HepG2 (cell line): ENCODE measurements at regions not wholly inside any gene's neighbourhood (a gene's known extent, or its start where the extent isn't known, plus 50 kb on each side); places are given as distances from the start of the nearest gene placed in this dataset.

Experiments
- ATAC-seq: fragments of 200-7000 bp; cut with Tn5 transposase; 3 replicates; pipeline ENCODE4 v1.9.1; 2020; ENCODE audit warnings: mild to moderate bottlenecking, moderate library complexity
- BruUV-seq: library from RNA; stranded (reverse); fragments of 400-500 nt; replicated peaks from 2 replicates; lab custom pipeline; 2021; lab: Mats Ljungman, UMichigan
- CTCF ChIA-PET: fragments of 300-600 bp; formaldehyde crosslinking; extraction: SDS; loops from one replicate; lab custom pipeline; 2021; ENCODE audit warnings: low total read pairs, inconsistent platforms, low intra/inter-chr PET ratio; lab: Yijun Ruan, JAX
- POLR2A ChIA-PET: fragments of 350-600 bp; sonication (Branson Sonifier 250); formaldehyde crosslinking; loops from one replicate; lab custom pipeline; 2020; ENCODE audit warnings: antibody characterized with exemption, inconsistent platforms; lab: Yijun Ruan, JAX
- DNase-seq: peaks from one replicate; pipeline ENCODE4 v3.0.0-alpha.2; 2015; ENCODE audit warnings: low spot score
- FAIRE-seq: peaks from 3 replicates; lab custom pipeline; 2011; peaks lifted over from hg19 to GRCh38; lab: Jason Lieb, UNC
- H2AFZ ChIP-seq: one replicate; pipeline ENCODE4 v1.6.1; 2011; ENCODE audit warnings: low read length, inconsistent platforms
- H3K27ac ChIP-seq: fragments of 300-600 bp; 3 replicates; pipeline ENCODE4 v1.8.0; 2011; ENCODE audit warnings: mixed run types, mild to moderate bottlenecking, mixed read lengths, low read length, inconsistent platforms; ENCODE audit not compliant: insufficient read depth; ENCODE audit errors: extremely low read length
- H3K27me3 ChIP-seq, 2 experiments: fragments of 200-600 bp in 1 of 2; 2 replicates in 1 of 2; 3 replicates in 1 of 2; pipeline versions ENCODE4 v1.6.0 to v1.8.0; 2011; ENCODE audit warnings: low read length in 2 of 2, mild to moderate bottlenecking in 2 of 2, moderate library complexity in 2 of 2, inconsistent platforms in 1 of 2; ENCODE audit not compliant: insufficient read depth in 2 of 2, control insufficient read depth in 1 of 2
- H3K36me3 ChIP-seq, 2 experiments: fragments of 200-600 bp in 1 of 2; replicated peaks in 1 of 2; 2 replicates in 1 of 2; 3 replicates in 1 of 2; pipeline versions ENCODE4 v1.5.1 to v1.8.0; 2011; ENCODE audit warnings: low read length in 2 of 2, inconsistent platforms in 1 of 2; ENCODE audit not compliant: insufficient read depth in 2 of 2, control insufficient read depth in 1 of 2
- H3K4me1 ChIP-seq: 2 replicates; pipeline ENCODE4 v1.5.1; 2012; ENCODE audit warnings: low read length, inconsistent platforms; ENCODE audit not compliant: insufficient read depth
- H3K4me2 ChIP-seq: 2 replicates; pipeline ENCODE4 v1.6.0; 2011; ENCODE audit warnings: low read depth, low read length, inconsistent platforms
- H3K4me3 ChIP-seq, 3 experiments: fragments of 200-600 bp in 1 of 3; sonication (generic), shearing (Covaris generic) in 1 of 3; replicated peaks in 1 of 3; 2 replicates each; pipeline ENCODE4 v1.5.1; 2011 to 2016; ENCODE audit warnings: low read length in 3 of 3, inconsistent platforms in 2 of 3, low read depth in 2 of 3, mild to moderate bottlenecking in 2 of 3, control low read depth in 1 of 3, mixed read lengths in 1 of 3; ENCODE audit not compliant: insufficient read depth in 1 of 3
- H3K79me2 ChIP-seq: one replicate; pipeline ENCODE4 v1.6.1; 2011; ENCODE audit warnings: low read length, inconsistent platforms; ENCODE audit not compliant: insufficient read depth
- H3K9ac ChIP-seq: 2 replicates; pipeline ENCODE4 v1.6.0; 2011; ENCODE audit warnings: mild to moderate bottlenecking, low read depth, low read length, inconsistent platforms; ENCODE audit not compliant: insufficient read depth
- H3K9me3 ChIP-seq: 2 replicates; pipeline ENCODE4 v1.5.1; 2012; ENCODE audit warnings: mild to moderate bottlenecking, low read length
- H4K20me1 ChIP-seq: 2 replicates; pipeline ENCODE4 v1.6.0; 2011; ENCODE audit warnings: inconsistent platforms, mild to moderate bottlenecking, low read length, moderate library complexity; ENCODE audit not compliant: insufficient read depth
- FOSL2 ChIP-seq: sonication (generic); formaldehyde crosslinking; IDR thresholded peaks from 2 replicates; pipeline ENCODE4 v1.4.0; 2020; ENCODE audit warnings: missing genetic modification reagents
- HDAC6 ChIP-seq: fragments of 200-600 bp; sonication (generic); IDR thresholded peaks from 2 replicates; pipeline ENCODE4 v1.7.0; 2017; ENCODE audit warnings: mild to moderate bottlenecking, antibody characterized with exemption, low read length, low read depth
- IRF2 ChIP-seq: IDR thresholded peaks from 2 replicates; pipeline ENCODE4 v1.6.1; 2018; ENCODE audit warnings: missing genetic modification reagents, missing compliant biosample characterization
- MLX ChIP-seq: IDR thresholded peaks from 2 replicates; pipeline ENCODE4 v1.6.1; 2016
- NKX3-1 ChIP-seq: sonication (generic); formaldehyde crosslinking; IDR thresholded peaks from 2 replicates; pipeline ENCODE4 v1.5.0; 2020; ENCODE audit warnings: missing genetic modification reagents
- RAD21 ChIP-seq: fragments of 450-650 bp; formaldehyde crosslinking; IDR thresholded peaks from 2 replicates; pipeline ENCODE4 v1.5.0; 2020; ENCODE audit warnings: mild to moderate bottlenecking
- ZMYM4 ChIP-seq: sonication (generic); formaldehyde crosslinking; IDR thresholded peaks from 2 replicates; pipeline ENCODE4 v1.8.1; 2023; ENCODE audit warnings: mild to moderate bottlenecking, missing genetic modification reagents
- ZNF468 ChIP-seq: sonication (generic); formaldehyde crosslinking; IDR thresholded peaks from 2 replicates; pipeline ENCODE4 v1.8.0; 2022; ENCODE audit warnings: mild to moderate bottlenecking, moderate library complexity, missing genetic modification reagents
- ZNF550 ChIP-seq: sonication (generic); formaldehyde crosslinking; IDR thresholded peaks from 2 replicates; pipeline ENCODE4 v1.4.0; 2020; ENCODE audit warnings: mild to moderate bottlenecking, missing genetic modification reagents, borderline replicate concordance
- WGBS: methylation state at CpG from one replicate; pipeline ENCODE4 v1.1.6; 2017; ENCODE audit warnings: low lambda C conversion rate; 5-methylcytosine and 5-hydroxymethylcytosine counted together
- in situ Hi-C: cut with HindIII; loops from 2 replicates; pipeline ENCODE4 v1.10.0; 2017; ENCODE audit warnings: low pct_unique_long_range_greater_than_20kb; ENCODE audit not compliant: extremely low pct_ligation_motif_present
- intact Hi-C: fragments of 100-400 bp; cut with micrococcal nuclease; formaldehyde crosslinking; loops from one replicate; pipeline ENCODE4 v1.10.0; 2022; ENCODE audit not compliant: unreplicated experiment
- TF ChIP-seq, protein P1 (sequence below): sonication (generic); formaldehyde crosslinking; IDR thresholded peaks from 2 replicates; pipeline ENCODE4 v1.9.0; 2022; ENCODE audit warnings: missing genetic modification reagents, mild to moderate bottlenecking, borderline replicate concordance

DNA sequence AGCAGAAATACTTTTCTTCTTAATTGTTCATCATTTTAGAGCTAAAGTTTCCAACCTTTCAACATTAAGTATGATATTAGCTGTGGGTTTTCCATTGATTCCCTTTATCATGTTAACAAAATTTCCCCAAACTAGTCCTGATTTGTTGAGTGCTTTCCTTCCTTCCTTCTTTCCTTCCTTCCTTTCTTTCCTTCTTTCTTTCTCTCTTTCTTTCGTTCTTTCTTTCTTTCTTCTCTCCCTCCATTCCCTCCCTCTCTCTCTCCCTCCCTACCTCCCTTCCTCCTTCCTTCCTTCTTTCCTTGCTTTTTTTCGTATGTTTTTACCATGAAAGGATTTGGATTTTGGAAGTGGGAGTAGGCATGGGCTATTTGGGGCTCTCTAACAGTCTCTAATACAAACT is 133.5 kb downstream of the LMNTD1 start:
- no peaks in the 10 kb centered on the region for H3K27me3 ChIP-seq
- H3K4me3 ChIP-seq, result no peak overlapping the region
- no peak overlapping the region for H2AFZ ChIP-seq
- no peak overlapping the region for H3K4me2 ChIP-seq
- BruUV-seq, result no TSS peak
- no peaks in the 10 kb centered on the region for H3K36me3 ChIP-seq
- H3K4me1 ChIP-seq, result no peaks in the 10 kb centered on the region
- H3K79me2 ChIP-seq, result no peaks in the 10 kb centered on the region
- no peak for ATAC-seq
- no peak overlapping the region for H3K27ac ChIP-seq
- intact Hi-C loops, result no loop called here
- H3K9ac ChIP-seq, result no peak overlapping the region
- ChIA-PET POLR2A (no interaction called here), CTCF (no interaction called here)
- no peak for DNase-seq
- 10% methylated on average over 2 of the region's 2 CpGs for WGBS
- no peaks in the 10 kb centered on the region for H4K20me1 ChIP-seq
- FAIRE-seq, result no peak
- TF ChIP-seq, protein P1, sequence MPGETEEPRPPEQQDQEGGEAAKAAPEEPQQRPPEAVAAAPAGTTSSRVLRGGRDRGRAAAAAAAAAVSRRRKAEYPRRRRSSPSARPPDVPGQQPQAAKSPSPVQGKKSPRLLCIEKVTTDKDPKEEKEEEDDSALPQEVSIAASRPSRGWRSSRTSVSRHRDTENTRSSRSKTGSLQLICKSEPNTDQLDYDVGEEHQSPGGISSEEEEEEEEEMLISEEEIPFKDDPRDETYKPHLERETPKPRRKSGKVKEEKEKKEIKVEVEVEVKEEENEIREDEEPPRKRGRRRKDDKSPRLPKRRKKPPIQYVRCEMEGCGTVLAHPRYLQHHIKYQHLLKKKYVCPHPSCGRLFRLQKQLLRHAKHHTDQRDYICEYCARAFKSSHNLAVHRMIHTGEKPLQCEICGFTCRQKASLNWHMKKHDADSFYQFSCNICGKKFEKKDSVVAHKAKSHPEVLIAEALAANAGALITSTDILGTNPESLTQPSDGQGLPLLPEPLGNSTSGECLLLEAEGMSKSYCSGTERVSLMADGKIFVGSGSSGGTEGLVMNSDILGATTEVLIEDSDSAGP (CRISPR knock-in tag), result no peak
- TF ChIP-seq RAD21 (CRISPR knock-in tag), result no peak
- no peak for TF ChIP-seq HDAC6
- TF ChIP-seq MLX, result no peak
- TF ChIP-seq ZNF468 (CRISPR knock-in tag), result no peak
- TF ChIP-seq FOSL2, result no peak
- TF ChIP-seq NKX3-1 (CRISPR knock-in tag), result no peak
- TF ChIP-seq ZMYM4 (CRISPR knock-in tag), result no peak
- no peaks in the 10 kb centered on the region for H3K9me3 ChIP-seq
- in situ Hi-C loops, result no loop called here

DNA sequence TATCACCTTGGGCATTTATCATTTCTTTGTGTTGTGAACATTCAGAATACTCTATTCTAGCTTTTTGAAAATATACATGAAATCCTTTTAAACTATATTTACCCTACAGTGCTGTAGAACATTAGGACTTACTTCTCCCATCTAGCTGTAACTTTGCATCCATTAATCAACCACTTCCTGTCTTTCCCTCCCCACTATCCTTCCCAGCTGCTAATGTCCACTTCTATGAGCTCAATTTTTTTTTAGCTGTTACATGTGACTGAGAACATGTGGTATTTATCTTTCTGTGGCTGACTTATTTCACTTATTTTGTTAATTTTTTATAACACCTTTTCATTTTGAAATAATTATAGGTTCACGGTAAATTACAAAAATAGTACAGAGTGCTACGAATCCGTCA is 136.0 kb downstream of the LMNTD1 start:
- BruUV-seq, result no TSS peak
- Histone ChIP-seq H3K79me2 (no peaks in the 10 kb centered on the region), H3K4me2 (no peak overlapping the region), H2AFZ (no peak overlapping the region), H3K9ac (no peak overlapping the region), H3K27me3 (no peaks in the 10 kb centered on the region), H3K4me1 (no peaks in the 10 kb centered on the region), H3K27ac (no peak overlapping the region), H3K9me3 (no peaks in the 10 kb centered on the region), H3K36me3 (no peaks in the 10 kb centered on the region), H3K4me3 (no peak overlapping the region), H4K20me1 (no peaks in the 10 kb centered on the region)
- in situ Hi-C loops (no loop called here), intact Hi-C loops (no loop called here)
- POLR2A ChIA-PET, result no interaction called here
- DNase-seq (no peak), FAIRE-seq (no peak), ATAC-seq (no peak)
- WGBS, result 4% methylated on average over 3 of the region's 3 CpGs
- CTCF ChIA-PET, result no interaction called here
- no peak for TF ChIP-seq ZNF550
- TF ChIP-seq IRF2, result no peak
